Sigmoid colon (tissue), 6 donors: ENCODE measurements at regions not wholly inside any gene's neighbourhood (a gene's known extent, or its start where the extent isn't known, plus 50 kb on each side); places are given as distances from the start of the nearest gene placed in this dataset.

Experiments used
- DNase-seq: peaks from one replicate; pipeline ENCODE4 v3.0.0-alpha.2; 2019
- H3K27ac ChIP-seq, 4 donors: fragments of 200-600 bp; sonication (generic); one replicate each; pipeline ENCODE4 v1.5.1; 2016 to 2019; ENCODE audit warnings: mild to moderate bottlenecking in 1 of 4
- H3K27me3 ChIP-seq, 3 donors: fragments of 200-600 bp; sonication (generic); one replicate each; pipeline ENCODE4 v1.5.1; 2019; ENCODE audit warnings: mild to moderate bottlenecking in 1 of 3
- H3K36me3 ChIP-seq, 4 donors: fragments of 200-600 bp; sonication (generic); one replicate each; pipeline ENCODE4 v1.5.1; 2016 to 2019
- H3K4me1 ChIP-seq, 4 donors: fragments of 200-600 bp; sonication (generic); one replicate each; pipeline ENCODE4 v1.5.1; 2017 to 2019
- H3K4me3 ChIP-seq, 4 donors: fragments of 200-600 bp; sonication (generic); one replicate each; pipeline ENCODE4 v1.5.1; 2017 to 2019; ENCODE audit warnings: mild to moderate bottlenecking in 2 of 4, moderate library complexity in 1 of 4
- H3K9me3 ChIP-seq, 4 donors: fragments of 200-600 bp in 3 of 4; sonication (generic) in 3 of 4; one replicate each; pipeline versions ENCODE4 v1.5.1 to v1.6.1; 2013 to 2019
- CTCF ChIP-seq, 4 experiments: fragments of 450-650 bp in 3 of 4; fragments of 200-600 bp in 1 of 4; IDR thresholded peaks; one replicate each; pipeline ENCODE4 v1.5.1; 2016 to 2019; ENCODE audit warnings: antibody characterized with exemption in 4 of 4, mild to moderate bottlenecking in 3 of 4, moderate library complexity in 2 of 4
- EP300 ChIP-seq, 4 donors: sonication (generic); formaldehyde crosslinking; IDR thresholded peaks; one replicate each; pipeline ENCODE4 v1.6.1; 2017; ENCODE audit warnings: antibody characterized with exemption in 4 of 4
- POLR2A ChIP-seq, 2 donors: fragments of 450-650 bp; IDR thresholded peaks; one replicate each; pipeline ENCODE4 v1.6.1; 2016; ENCODE audit warnings: antibody characterized with exemption in 2 of 2, mild to moderate bottlenecking in 2 of 2, moderate library complexity in 2 of 2
- POLR2AphosphoS5 ChIP-seq, 4 donors: sonication (generic); formaldehyde crosslinking; IDR thresholded peaks; one replicate each; pipeline ENCODE4 v1.6.1; 2017; ENCODE audit warnings: antibody characterized with exemption in 4 of 4
- WGBS, 2 donors: extraction: QIAGEN DNeasy Blood & Tissue Kit; methylation state at CpG; one replicate each; pipeline ENCODE4 v1.1.7; 2013; 5-methylcytosine and 5-hydroxymethylcytosine counted together
- intact Hi-C: fragments of 100-400 bp; cut with DNase I; formaldehyde crosslinking; loops from one replicate; pipeline ENCODE4 v1.15.1; 2023
- donor health status: healthy with polysubstance abuse.
- donor health status: healthy.

- 97 to 99% methylated on average over 1 of the region's 1 CpG for WGBS, 2 donors
- no peak overlapping the region for H3K4me3 ChIP-seq
- peaks cover 0 to 6% (median 6%) of the 10 kb centered on the region in 4 donors for H3K4me1 ChIP-seq
- no peaks in the 10 kb centered on the region for H3K36me3 ChIP-seq
- no peaks in the 10 kb centered on the region for H3K27me3 ChIP-seq
- intact Hi-C loops: no loop called here
- no peaks in the 10 kb centered on the region for H3K9me3 ChIP-seq
- no peak overlapping the region for H3K27ac ChIP-seq
- TF ChIP-seq POLR2A (IDR thresholded peaks at IDR 0.05) (no peak), POLR2AphosphoS5 (IDR thresholded peaks at IDR 0.05) (no peak), EP300 (IDR thresholded peaks at IDR 0.05) (no peak), CTCF (IDR thresholded peaks at IDR 0.05) (no peak)
- no peak for DNase-seq
Measured at GRCh38 chr11:71304045-71304444, 51.7 kb upstream of the SHANK2 start.

GRCh38 chr11:71302911-71303310 lies 50.5 kb upstream of the SHANK2 start:
- H3K4me3 ChIP-seq: no peak overlapping the region
- no peaks in the 10 kb centered on the region for H3K9me3 ChIP-seq
- no peaks in the 10 kb centered on the region for H3K36me3 ChIP-seq
- H3K27me3 ChIP-seq: no peaks in the 10 kb centered on the region
- intact Hi-C loops: no loop called here
- no peak overlapping the region for H3K27ac ChIP-seq
- peaks cover 0 to 13% (median 9%) of the 10 kb centered on the region in 4 donors for H3K4me1 ChIP-seq
- 55 to 64% methylated on average over 2 of the region's 2 CpGs for WGBS, 2 donors
- no peak for DNase-seq
- TF ChIP-seq EP300 (IDR thresholded peaks at IDR 0.05): no peak
- no peak for TF ChIP-seq CTCF (IDR thresholded peaks at IDR 0.05)
- no peak for TF ChIP-seq POLR2A (IDR thresholded peaks at IDR 0.05)
- no peak for TF ChIP-seq POLR2AphosphoS5 (IDR thresholded peaks at IDR 0.05)

- peak; percentile 14 for DNase-seq
Measured at GRCh38 chr11:71302534-71302909, 50.1 kb upstream of the SHANK2 start.

More at GRCh38 chr11:71302534-71302909, 50.1 kb upstream of the SHANK2 start:
- H3K27me3 ChIP-seq: no peaks in the 10 kb centered on the region
- H3K27ac ChIP-seq: no peak overlapping the region
- H3K4me3 ChIP-seq: no peak overlapping the region
- no peaks in the 10 kb centered on the region for H3K36me3 ChIP-seq
- no peaks in the 10 kb centered on the region for H3K9me3 ChIP-seq
- H3K4me1 ChIP-seq: peaks cover 0 to 13% (median 9%) of the 10 kb centered on the region in 4 donors
- WGBS, 2 donors: 93 to 94% methylated on average over 1 of the region's 1 CpG
- intact Hi-C loops: no loop called here
- TF ChIP-seq EP300 (IDR thresholded peaks at IDR 0.05) (no peak), POLR2A (IDR thresholded peaks at IDR 0.05) (no peak), POLR2AphosphoS5 (IDR thresholded peaks at IDR 0.05) (no peak), CTCF (IDR thresholded peaks at IDR 0.05) (no peak)
